SJCRH30 (cell line): ENCODE measurements at regions not wholly inside any gene's neighbourhood (a gene's known extent, or its start where the extent isn't known, plus 50 kb on each side); places are given as distances from the start of the nearest gene placed in this dataset.

Source experiments
- DNase-seq, 2 experiments: peaks; one replicate each; pipeline ENCODE4 v3.0.0-alpha.2; 2015 to 2020
- H3K27ac ChIP-seq: fragments of 250-450 bp; sonication (Bioruptor Pico); 2 replicates; pipeline ENCODE4 v1.5.1; 2020; ENCODE audit warnings: mild to moderate bottlenecking, moderate library complexity
- H3K27me3 ChIP-seq: fragments of 250-450 bp; sonication (Bioruptor Pico); 2 replicates; pipeline ENCODE4 v1.5.1; 2020; ENCODE audit warnings: mild to moderate bottlenecking, moderate library complexity
- H3K36me3 ChIP-seq: fragments of 250-450 bp; sonication (Bioruptor Pico); 2 replicates; pipeline ENCODE4 v1.5.1; 2020; ENCODE audit warnings: mild to moderate bottlenecking, moderate library complexity
- H3K4me1 ChIP-seq: fragments of 250-450 bp; sonication (Bioruptor Pico); 2 replicates; pipeline ENCODE4 v1.5.1; 2020; ENCODE audit warnings: mild to moderate bottlenecking, moderate library complexity
- H3K4me3 ChIP-seq: fragments of 250-450 bp; sonication (Bioruptor Pico); 2 replicates; pipeline ENCODE4 v1.5.1; 2020; ENCODE audit warnings: mild to moderate bottlenecking, moderate library complexity
- H3K9me3 ChIP-seq: fragments of 250-450 bp; sonication (Bioruptor Pico); replicated peaks from 2 replicates; pipeline ENCODE4 v1.5.1; 2020; ENCODE audit warnings: mild to moderate bottlenecking, moderate library complexity

- Histone ChIP-seq H3K9me3 (no peaks in the 10 kb centered on the region), H3K4me1 (no peaks in the 10 kb centered on the region), H3K27me3 (no peaks in the 10 kb centered on the region; the same call in 1 of the 2 replicates), H3K4me3 (no peak overlapping the region), H3K27ac (no peak overlapping the region), H3K36me3 (no peaks in the 10 kb centered on the region)
- DNase-seq: no peak
Measured at GRCh38 chr11:120012245-120012644, 125.7 kb downstream of the TRIM29 start.

DNA sequence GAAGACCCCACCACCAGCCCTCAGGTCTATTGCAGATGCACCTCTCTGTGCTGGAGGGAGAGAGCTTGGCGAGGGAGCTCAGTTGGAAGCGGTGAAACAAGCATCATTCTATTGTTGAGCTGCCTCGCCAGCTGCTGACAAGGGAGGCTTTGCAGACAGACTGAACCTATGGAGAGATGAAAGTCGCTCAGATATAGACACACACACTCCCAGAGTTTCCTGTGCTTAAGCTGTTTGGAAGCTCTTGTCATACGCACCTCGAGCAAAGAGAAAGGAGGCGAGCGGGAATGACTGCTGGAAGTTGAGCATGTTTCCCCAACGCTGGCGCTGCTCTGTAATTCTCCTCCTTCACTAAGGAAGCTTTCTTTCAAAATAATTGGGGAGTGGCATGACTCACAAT is 126.1 kb downstream of the TRIM29 start:
- H3K4me1 ChIP-seq: no peaks in the 10 kb centered on the region
- no peak for DNase-seq
- H3K27me3 ChIP-seq: no peaks in the 10 kb centered on the region; the same call in 1 of the 2 replicates
- no peaks in the 10 kb centered on the region for H3K36me3 ChIP-seq
- H3K27ac ChIP-seq: no peak overlapping the region
- no peak overlapping the region for H3K4me3 ChIP-seq
- H3K9me3 ChIP-seq: no peaks in the 10 kb centered on the region

DNA sequence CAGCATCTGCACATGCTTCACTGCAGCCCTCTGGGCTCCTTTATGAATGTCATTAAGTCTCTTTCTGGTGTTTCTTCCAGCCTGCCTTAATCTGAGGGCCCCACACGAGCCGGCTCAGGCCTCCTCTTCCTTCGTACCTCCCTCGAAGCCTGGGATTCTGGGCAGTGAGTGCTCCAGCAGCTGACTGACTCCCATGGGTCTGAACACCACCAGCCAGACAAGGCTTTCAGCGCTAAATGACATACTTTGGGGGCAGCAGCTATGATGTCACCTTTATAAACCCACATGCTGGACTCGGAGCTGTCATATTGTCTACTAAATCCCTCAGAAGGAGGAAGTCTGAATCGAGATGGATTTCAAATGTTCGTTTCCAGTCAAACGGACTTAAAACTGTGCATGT is 127.1 kb downstream of the TRIM29 start:
- no peaks in the 10 kb centered on the region for H3K4me1 ChIP-seq
- no peak overlapping the region for H3K27ac ChIP-seq
- DNase-seq: no peak
- H3K9me3 ChIP-seq: no peaks in the 10 kb centered on the region
- H3K4me3 ChIP-seq: no peak overlapping the region
- H3K36me3 ChIP-seq: no peaks in the 10 kb centered on the region
- H3K27me3 ChIP-seq: no peaks in the 10 kb centered on the region; the same call in 1 of the 2 replicates

GRCh38 chr11:120009938-120010337 is 128.0 kb downstream of the TRIM29 start:
- H3K27ac ChIP-seq: no peak overlapping the region
- H3K9me3 ChIP-seq: no peaks in the 10 kb centered on the region
- H3K4me1 ChIP-seq: no peaks in the 10 kb centered on the region
- no peaks in the 10 kb centered on the region; the same call in 1 of the 2 replicates for H3K27me3 ChIP-seq
- H3K36me3 ChIP-seq: no peaks in the 10 kb centered on the region
- no peak overlapping the region for H3K4me3 ChIP-seq
- no peak for DNase-seq

DNA sequence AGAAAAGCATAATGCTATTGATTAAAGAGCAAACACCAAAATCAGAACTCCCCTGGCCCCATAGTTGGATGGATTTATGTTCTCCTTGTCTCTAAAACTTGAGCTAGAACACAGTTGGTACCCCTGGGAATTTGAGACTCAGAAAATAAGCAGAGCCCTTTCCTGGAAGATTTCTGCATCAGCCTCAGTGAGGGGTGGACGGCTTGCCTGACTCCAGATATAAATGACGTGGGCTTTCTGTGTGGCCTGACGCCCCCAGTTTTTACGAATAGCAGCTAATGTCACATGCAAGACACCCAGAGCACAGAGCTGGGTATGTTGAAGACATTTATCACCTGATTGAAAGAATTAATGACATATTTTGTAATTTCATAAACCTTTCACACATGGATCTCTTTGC is 130.8 kb downstream of the TRIM29 start:
- DNase-seq: no peak
- Histone ChIP-seq H3K27me3 (no peaks in the 10 kb centered on the region; the same call in 1 of the 2 replicates), H3K4me1 (no peaks in the 10 kb centered on the region), H3K27ac (no peak overlapping the region), H3K4me3 (no peak overlapping the region), H3K36me3 (no peaks in the 10 kb centered on the region), H3K9me3 (no peaks in the 10 kb centered on the region)

GRCh38 chr11:120004723-120005122 is 133.2 kb downstream of the TRIM29 start:
- H3K27me3 ChIP-seq: no peaks in the 10 kb centered on the region
- DNase-seq: no peak

GRCh38 chr11:120001178-120002090 is 136.5 kb downstream of the TRIM29 start:
- no peaks in the 10 kb centered on the region for H3K36me3 ChIP-seq
- H3K4me3 ChIP-seq: no peak overlapping the region
- no peaks in the 10 kb centered on the region for H3K27me3 ChIP-seq
- no peaks in the 10 kb centered on the region for H3K4me1 ChIP-seq
- peak in 1 of 2 experiments; percentile 16 for DNase-seq
- H3K9me3 ChIP-seq: no peaks in the 10 kb centered on the region
- H3K27ac ChIP-seq: no peak overlapping the region

More at GRCh38 chr11:120004723-120005122, 133.2 kb downstream of the TRIM29 start:
- no peaks in the 10 kb centered on the region for H3K36me3 ChIP-seq
- no peak overlapping the region for H3K4me3 ChIP-seq
- no peak overlapping the region for H3K27ac ChIP-seq
- H3K4me1 ChIP-seq: no peaks in the 10 kb centered on the region
- H3K9me3 ChIP-seq: no peaks in the 10 kb centered on the region

GRCh38 chr11:119999220-119999619 is 138.7 kb downstream of the TRIM29 start:
- Histone ChIP-seq H3K27me3 (no peaks in the 10 kb centered on the region), H3K9me3 (no peaks in the 10 kb centered on the region), H3K4me3 (no peak overlapping the region), H3K27ac (no peak overlapping the region), H3K36me3 (no peaks in the 10 kb centered on the region), H3K4me1 (no peaks in the 10 kb centered on the region)
- DNase-seq: no peak

DNA sequence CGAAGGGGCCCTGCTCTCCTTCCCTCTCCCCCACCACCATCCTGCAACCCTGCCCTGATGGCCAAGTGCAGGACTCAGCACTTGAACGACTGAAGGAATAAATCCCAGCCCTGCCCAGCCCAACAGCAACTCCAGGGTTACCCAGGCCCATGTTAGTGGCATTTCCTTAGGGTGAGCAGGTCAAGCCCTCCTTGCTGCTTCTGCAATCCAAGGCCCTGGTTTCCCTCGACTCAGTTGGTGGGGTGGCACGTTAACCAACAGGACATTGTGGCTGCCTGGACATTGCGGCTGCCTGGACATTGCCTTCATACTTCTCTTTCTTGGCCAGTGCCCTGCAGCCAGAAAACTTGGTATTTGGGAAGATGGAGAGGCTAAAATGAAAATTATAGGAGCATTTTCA is 141.4 kb downstream of the TRIM29 start:
- Histone ChIP-seq H3K27me3 (no peaks in the 10 kb centered on the region), H3K4me1 (no peaks in the 10 kb centered on the region), H3K4me3 (no peak overlapping the region), H3K9me3 (no peaks in the 10 kb centered on the region), H3K36me3 (no peaks in the 10 kb centered on the region), H3K27ac (no peak overlapping the region)
- no peak for DNase-seq

- Histone ChIP-seq H3K9me3 (no peaks in the 10 kb centered on the region), H3K36me3 (no peaks in the 10 kb centered on the region), H3K4me1 (no peaks in the 10 kb centered on the region), H3K27ac (no peak overlapping the region), H3K27me3 (no peaks in the 10 kb centered on the region), H3K4me3 (no peak overlapping the region)
- no peak for DNase-seq
Measured at GRCh38 chr11:119995730-119996491, 142.0 kb downstream of the TRIM29 start.

DNA sequence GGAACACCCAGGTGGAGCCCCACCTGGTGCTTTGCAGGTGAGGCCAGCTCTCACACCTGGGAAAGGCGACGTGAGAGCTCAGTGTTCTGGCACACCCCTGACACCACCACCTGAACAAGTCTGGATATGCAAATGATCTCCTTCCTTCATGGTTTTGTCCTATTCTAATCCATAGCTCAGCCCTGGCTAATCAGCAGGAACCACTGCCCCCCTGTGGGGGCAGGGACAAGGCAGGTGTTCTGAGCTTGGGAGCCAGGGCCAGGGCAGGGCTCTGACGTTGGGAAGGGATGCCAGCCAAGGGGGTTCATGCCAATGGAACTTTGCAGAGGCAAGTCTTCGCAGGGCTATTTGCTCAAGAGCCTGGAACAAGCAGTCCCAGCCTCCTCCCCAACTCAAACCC is 144.2 kb downstream of the TRIM29 start:
- DNase-seq: no peak
- Histone ChIP-seq H3K4me1 (no peaks in the 10 kb centered on the region), H3K4me3 (no peak overlapping the region), H3K27ac (no peak overlapping the region), H3K27me3 (no peaks in the 10 kb centered on the region), H3K36me3 (no peaks in the 10 kb centered on the region), H3K9me3 (no peaks in the 10 kb centered on the region)

- Histone ChIP-seq H3K36me3 (no peaks in the 10 kb centered on the region), H3K4me3 (no peak overlapping the region), H3K27me3 (no peaks in the 10 kb centered on the region), H3K27ac (no peak overlapping the region), H3K4me1 (no peaks in the 10 kb centered on the region), H3K9me3 (no peaks in the 10 kb centered on the region)
- no peak for DNase-seq
Measured at GRCh38 chr11:119992171-119993051, 145.5 kb downstream of the TRIM29 start.

DNA sequence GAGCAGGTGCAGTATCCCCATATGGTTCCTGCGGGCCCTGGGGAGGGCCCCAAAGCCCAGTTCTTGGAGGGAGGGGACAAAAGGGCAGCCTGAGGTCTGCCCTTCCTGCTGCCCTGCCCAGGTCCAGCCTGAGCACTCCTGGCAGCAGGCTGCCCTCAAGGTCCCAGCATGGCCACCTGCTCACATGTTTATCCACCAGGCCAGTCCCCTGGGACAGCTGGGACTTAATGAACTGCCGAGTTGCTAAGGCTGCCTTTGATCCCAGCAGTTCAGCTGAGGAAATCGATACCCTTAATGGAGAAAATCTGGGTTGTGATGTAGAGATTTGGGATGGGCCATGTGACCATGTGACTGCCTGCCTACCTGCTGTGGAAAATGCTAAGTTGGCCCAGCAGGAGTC is 146.2 kb downstream of the TRIM29 start:
- H3K27me3 ChIP-seq: no peaks in the 10 kb centered on the region

DNA sequence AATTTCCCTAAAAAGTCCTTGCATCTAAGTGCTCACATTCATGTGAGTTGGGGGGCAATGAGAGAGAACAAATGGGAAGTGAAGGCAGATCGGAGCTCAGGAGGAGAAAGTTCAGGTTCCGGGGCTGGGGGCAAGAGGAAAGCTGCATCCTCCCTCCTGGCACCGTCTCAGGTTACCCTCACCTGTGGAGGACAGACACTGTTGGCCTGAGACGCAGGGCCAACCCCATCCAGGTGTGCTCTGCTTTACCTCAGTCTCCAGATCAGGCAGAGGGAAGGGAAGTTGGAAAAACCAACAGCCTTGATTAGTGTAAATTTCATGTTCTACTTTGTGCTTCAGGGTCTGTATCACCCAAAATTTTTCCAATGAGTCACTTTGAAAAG is 146.9 kb downstream of the TRIM29 start:
- no peaks in the 10 kb centered on the region for H3K27me3 ChIP-seq
- no peaks in the 10 kb centered on the region for H3K9me3 ChIP-seq
- no peak overlapping the region for H3K27ac ChIP-seq

More for the DNA sequence above, 146.2 kb downstream of the TRIM29 start:
- Histone ChIP-seq H3K4me1 (no peaks in the 10 kb centered on the region), H3K36me3 (no peaks in the 10 kb centered on the region), H3K4me3 (no peak overlapping the region), H3K27ac (no peak overlapping the region), H3K9me3 (no peaks in the 10 kb centered on the region)
- peak in 1 of 2 experiments; percentile 22 for DNase-seq

More for the DNA sequence above, 146.9 kb downstream of the TRIM29 start:
- Histone ChIP-seq H3K4me1 (no peaks in the 10 kb centered on the region), H3K36me3 (no peaks in the 10 kb centered on the region), H3K4me3 (no peak overlapping the region)
- no peak for DNase-seq
